HG02870 (cell line): ENCODE measurements at regions not wholly inside any gene's neighbourhood (a gene's known extent, or its start where the extent isn't known, plus 50 kb on each side); places are given as distances from the start of the nearest gene placed in this dataset.
A peak's percentile ranks its signal among the peaks of the same experiment; 100 is the strongest.
"Not testable (repeated sequence)": the region's sequence is repeated elsewhere in the genome, so short reads cannot be mapped to it uniquely, and the experiment has no call there.

Source experiments
- ATAC-seq: cut with Tn5 transposase; IDR thresholded peaks from one replicate; pipeline ENCODE4 v1.9.1; 2021; ENCODE audit warnings: mild to moderate bottlenecking, moderate library complexity; ENCODE audit not compliant: unreplicated experiment

DNA sequence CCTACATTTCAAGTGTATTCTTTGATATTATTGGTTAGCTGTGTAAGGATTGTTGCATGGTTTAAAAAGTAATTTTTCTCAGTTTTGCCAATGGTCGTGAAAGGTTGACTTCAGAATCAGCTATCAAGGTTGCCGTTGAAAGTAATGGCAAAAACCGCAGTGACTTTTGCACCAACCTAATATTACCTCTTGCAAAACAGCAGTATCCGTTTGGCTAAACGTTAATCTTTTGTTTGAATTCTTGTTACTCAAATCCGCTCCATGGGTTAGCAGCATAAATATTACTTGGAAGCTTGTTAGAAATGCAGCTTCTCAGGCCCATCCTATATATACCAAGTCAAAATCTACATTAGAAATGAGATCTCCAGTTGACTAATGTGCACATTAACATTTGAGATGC is 141.6 kb upstream of the PRSS12 start:
- ATAC-seq, result not testable (repeated sequence)

DNA sequence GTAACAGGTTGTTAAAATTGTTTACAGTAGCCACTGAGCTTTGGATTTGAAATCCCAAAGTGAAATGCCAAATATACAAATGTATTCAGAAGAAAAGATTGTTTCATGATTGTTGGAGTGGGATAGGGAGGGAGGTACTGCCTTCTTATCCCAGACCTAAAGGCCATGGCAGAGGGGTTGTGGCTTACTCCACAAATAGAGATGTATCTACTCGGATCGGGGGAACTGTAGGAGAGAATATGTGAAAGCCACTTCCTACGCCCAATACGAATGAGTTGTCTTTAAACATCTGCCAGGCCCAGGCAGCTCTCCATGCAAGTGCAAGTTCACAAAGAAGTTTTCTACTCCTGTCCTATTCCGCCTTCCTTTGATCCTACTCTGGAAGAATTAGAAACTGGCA is 150.2 kb upstream of the PRSS12 start:
- not testable (repeated sequence) for ATAC-seq

DNA sequence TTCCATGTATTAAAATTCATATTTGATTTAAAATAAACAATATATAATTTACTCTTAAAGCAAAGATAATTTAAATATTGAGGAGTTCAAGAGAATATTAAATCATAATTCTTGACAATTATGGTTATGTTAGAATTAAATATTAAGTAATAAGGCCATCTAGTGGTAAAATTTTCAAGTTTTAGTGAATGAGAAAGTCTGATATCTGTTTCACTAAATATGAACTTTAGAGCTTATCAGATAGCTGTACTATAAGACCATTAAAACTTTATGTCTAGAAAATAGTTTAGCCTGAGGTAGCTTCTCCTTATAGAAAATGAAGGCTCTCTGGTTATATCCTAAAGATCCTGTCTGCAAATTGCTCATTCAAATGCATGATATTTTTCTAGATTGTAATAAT is 152.1 kb upstream of the PRSS12 start:
- ATAC-seq, result not testable (repeated sequence)

DNA sequence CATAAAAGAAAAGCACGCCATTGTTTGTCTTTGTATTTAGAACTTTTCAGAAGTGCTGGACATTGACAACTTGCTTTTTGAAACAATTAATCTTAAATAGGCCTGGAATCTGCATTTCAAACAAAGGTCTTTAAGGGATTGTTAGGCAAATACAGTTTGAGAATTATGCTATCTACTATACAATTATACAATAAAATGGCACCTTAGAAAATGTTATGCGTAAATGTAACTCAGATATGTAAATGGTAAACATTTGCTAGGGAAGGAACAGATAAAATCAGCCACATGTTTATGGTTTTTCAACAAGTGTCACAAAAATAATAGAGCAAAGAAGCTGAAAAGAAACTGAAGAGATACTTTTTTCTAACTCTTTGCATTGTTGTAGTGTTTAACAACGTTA is 152.7 kb upstream of the PRSS12 start:
- ATAC-seq, result not testable (repeated sequence)

DNA sequence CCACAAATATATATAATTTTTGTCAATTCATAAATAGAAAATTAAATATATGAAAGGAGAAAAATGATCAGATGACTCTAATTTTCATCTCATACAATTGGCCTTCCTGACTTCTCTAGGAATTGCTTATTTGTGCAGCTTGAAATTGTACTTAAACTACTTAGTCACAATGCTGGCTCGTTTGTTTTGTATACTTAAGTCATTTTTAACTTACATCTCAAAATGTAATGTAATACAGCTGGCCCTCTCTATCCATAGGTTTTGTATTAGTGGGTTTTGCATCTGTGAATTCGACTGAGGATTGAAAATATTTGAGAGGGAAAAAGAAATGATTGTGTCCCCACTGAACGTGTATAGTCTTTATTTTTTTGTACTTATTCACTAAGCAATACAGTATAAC is 160.1 kb upstream of the PRSS12 start:
- not testable (repeated sequence) for ATAC-seq

DNA sequence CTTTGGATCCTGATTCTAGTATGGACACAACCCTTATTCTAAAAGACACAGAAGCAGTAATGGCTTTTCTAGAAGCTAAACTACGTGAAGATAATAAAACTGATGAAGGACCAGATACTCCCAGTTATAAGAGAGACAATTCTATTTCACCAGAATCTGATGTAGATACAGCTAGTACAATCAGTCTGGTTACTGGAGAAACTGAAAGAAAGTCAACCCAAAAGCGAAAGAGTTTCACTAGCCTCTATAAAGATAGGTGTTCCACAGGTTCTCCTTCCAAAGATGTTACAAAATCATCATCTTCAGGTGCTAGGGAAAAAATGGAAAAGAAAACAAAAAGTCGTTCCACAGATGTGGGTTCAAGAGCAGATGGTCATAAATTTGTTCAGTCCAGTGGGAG is 161.5 kb upstream of the PRSS12 start:
- not testable (repeated sequence) for ATAC-seq

DNA sequence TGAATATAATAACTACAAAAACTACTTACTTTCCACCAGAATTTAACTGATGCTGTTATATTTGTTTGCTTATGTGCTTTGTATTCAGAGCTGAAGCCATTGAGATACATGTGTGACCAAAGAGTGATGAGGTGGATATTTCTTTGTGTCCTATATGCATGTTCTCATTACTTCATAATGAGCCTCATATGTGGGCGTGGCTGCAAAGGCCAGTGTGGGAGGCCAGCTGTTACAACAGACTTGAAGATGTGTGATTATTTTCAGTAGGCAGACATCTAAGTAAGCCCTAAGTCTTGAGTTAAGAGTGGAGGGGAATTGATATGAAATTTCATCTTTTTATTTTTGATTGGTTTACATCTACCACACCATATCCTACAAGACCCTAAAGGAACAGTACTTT is 163.3 kb upstream of the PRSS12 start:
- not testable (repeated sequence) for ATAC-seq

DNA sequence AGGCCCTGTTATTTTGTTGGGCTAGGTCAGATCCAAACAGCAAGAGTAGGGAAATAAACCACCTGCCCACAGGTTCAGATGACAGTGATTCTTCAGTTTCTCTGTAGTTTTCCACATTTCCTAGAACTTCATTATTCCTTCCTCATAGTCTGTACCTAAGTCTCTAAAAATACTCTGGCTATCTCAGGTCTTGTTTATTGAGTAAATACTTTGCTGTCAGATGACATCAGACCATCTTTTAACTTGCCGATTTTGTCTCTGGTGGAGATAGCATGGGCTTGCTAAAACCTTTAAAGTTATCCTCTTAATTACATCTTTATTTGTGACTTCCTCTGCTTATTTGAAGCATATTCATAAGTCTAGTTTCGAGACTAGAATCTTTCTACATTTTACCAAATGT is 155.1 kb upstream of the METTL14 start:
- ATAC-seq, result not testable (repeated sequence)

DNA sequence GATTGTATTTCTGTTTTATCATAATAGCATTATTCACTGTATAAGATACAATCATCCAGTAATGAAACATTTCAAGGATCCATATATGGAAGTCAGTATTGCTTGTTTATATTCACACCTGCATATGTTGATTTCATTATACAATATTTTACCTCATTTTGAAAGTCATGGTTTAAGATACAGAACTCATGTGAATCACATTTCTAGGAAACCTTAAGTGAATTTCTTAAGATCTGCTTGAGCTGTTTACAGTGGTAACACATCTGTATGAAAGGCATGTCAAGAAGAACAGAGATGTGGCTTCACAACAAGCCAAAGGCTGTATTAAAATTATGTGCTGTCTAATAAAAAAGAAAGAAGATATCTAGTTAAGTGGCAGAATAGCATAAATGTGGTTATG is 153.2 kb upstream of the METTL14 start:
- not testable (repeated sequence) for ATAC-seq

DNA sequence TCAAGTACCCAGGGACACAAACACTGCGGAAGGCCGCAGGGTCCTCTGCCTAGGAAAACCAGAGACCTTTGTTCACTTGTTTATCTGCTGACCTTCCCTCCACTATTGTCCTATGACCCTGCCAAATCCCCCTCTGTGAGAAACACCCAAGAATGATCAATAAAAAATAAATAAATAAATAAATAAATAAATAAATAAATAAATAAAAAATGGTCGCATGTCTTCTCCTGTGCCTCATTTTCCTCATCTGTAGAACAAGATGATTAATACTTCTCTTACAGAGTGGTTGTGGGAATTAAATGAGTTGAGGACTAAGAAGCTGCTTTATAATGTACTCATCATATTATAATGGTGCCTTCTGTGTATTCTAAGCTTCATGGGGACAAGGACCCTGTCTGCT is 149.4 kb upstream of the METTL14 start:
- not testable (repeated sequence) for ATAC-seq

DNA sequence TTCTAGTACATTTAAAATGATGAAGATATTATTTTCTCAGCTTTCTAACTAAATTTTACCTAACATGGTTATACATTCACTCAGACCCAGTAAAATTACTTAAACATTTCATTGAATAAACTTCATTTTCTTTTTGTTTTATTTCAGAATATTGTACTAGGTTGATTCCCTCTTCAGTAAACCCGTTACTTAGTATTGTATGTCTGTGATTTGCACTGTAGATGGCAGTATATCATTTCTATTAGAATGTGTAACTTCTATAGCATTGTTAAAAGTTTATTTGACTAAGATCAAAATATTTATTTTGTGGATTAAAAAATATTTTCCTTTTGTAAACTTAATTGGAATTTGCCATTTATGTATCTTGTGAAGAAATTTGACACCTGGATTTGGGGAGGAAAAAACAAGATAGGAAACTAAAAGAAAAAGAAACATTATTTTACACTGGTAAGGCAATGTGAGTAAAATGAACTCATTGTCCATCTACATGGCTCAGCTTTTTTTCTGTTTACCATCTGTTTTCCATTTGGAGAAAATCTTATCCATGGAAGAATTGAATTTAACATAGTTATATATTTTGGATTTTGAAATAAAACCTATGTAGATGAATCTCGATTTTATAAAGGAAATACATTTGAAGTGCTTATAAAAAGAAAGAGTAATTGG is 145.6 kb upstream of the METTL14 start:
- peak; percentile 66 for ATAC-seq

DNA sequence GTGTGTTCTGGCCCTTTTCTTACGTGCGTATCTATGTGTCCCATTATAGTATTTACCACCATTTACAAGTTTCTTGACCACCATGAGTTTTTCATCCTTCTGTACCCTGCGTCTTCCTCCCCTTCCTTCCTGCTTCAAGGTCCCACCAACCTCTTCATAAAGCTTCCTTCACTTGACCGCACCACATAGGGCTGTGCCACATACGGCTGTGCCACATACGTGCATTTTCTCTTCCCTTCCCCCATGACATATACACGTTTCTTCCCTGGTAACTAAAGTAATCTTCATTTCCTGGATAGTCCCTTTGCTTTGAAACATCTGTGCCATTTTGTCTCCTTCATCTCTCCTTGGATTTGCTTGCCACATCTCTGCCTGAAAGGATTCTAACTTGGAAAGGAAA is 128.6 kb upstream of the METTL14 start:
- not testable (repeated sequence) for ATAC-seq

DNA sequence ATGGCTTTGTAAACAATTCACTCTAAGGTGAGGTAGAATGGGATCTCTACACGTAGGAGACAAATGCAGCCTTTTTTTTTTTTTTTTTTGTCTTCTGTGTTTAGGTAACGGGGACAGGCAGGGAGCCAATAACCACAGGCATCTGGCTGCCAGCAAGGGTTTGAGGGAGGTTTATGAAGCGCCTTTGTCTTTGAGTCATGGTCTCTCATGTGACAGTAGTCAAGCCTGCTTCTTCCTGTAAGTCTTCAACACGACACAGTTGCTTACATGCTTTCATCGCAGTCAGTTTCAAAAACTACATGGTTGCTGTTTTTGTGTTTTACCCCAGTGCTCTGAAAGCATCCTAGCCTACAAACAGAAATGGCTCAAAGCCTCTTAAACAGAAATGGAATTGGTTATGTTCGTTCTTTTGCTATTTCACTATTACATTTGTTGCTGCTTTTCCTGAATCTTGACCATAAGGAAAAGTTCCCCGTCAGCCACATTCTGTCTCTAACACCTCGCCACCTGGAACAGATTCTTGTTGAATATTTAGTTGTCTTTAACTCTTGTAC is 127.8 kb upstream of the METTL14 start:
- no peak for ATAC-seq

DNA sequence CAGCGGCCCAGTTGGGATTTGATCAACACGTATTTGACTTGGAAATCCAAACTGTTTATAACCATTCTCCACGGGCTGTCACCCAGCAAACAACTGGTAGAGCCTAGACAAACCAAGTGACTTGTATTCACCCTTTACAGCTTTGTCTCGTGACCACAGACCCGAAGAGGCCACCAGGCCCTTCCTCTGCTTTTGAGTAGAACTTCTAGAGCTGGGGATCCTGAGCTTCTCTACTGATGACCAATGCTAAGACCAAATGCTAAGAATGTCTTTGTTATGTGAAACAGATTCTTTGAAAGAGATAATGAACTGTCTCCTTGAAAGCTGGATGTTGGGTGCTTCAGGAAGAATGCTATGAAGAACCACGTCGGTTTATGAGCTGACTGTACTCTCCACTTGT is 127.0 kb upstream of the METTL14 start:
- not testable (repeated sequence) for ATAC-seq

DNA sequence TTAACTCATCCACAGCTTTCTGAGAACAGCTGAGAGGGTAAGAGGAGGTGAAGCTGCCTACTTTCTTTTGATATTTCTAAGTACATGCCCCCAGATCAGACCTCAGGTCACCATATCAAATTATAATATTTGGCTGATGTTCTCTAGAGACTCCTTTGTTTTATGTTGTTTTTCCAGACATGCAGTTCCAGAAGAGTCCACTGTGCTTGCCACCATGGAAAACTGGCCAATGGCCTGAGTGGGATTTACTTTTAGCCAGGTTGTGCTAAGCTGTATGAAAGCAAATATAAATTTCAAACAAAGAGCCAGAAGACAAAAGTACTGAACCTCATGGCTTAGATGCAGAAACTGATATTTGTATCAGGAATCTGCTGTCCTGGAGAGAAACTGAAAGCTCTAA is 123.6 kb upstream of the METTL14 start:
- ATAC-seq, result not testable (repeated sequence)

DNA sequence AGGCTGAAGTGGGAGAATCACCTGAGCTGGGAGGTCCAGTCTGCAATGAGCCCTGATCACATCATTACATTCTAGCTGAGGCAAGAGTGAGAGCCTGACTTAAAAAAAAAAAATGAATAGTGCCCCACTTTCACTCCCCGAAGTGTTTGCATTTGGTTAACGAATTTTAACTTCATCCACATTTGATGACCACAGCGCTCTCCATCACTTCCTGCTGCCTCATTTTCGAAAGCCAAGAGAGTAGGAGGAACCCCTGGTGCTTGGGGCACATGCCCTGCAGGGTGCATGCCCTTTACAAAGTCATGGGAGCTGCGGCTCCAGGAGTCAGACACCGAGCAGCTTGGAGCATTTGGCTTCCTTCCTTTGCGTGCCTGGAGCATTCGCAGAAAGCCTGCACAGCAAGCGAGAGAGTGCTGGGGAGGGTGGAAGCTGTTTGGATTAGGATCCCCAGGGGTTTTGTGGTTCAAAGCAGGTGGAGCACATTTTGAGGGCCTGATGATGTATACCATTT is 119.1 kb upstream of the METTL14 start:
- ATAC-seq, result peak; percentile 63

DNA sequence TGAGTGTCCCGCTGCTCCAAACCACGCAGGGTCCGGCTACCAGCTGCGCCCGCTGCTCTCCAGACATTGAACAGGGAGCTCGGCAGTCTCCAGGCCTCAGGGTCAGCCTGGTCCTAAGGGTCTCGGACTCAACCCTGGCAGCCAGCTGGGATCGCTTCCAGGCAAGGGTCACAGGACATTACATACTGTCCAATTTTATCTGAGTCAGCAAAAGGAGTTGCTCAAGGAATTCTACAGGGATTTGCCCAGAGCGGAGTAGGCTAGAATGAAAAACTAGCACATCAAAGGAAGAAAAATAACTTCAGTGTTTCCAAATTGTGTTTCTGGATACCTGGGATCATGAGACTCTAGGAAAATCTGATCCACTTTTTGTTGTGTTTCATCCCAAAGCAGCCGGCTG is 112.2 kb upstream of the METTL14 start:
- not testable (repeated sequence) for ATAC-seq

DNA sequence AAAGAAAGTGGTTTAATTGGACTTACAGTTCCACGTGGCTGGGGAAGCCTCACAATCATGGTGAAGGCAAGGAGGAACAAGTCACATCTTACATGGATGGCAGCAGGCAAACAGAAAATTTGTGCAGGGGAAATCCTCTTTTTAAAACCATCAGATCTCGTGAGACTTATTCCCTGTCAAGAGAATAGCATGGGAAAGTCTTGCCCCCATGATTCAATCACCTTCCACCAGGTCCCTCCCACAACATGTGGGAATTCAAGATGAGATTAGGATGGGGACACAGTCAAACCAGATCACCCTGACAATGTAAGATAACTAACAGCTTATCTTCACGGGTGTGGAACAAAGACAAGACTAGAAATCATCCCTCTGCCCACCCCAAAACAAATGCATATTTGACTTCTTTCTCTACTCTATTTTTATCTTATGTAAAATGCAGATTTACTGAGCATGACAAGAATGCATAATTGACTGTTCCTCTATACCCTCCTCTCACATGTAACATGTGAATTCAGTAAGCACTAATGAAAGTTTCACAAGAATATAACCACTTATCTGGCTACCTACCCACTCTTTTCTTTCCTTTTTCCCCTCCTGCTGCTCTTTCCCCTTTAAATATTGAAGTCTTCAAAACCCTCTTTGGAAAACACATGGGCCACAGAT is 110.8 kb upstream of the METTL14 start:
- ATAC-seq, result not testable (repeated sequence)

DNA sequence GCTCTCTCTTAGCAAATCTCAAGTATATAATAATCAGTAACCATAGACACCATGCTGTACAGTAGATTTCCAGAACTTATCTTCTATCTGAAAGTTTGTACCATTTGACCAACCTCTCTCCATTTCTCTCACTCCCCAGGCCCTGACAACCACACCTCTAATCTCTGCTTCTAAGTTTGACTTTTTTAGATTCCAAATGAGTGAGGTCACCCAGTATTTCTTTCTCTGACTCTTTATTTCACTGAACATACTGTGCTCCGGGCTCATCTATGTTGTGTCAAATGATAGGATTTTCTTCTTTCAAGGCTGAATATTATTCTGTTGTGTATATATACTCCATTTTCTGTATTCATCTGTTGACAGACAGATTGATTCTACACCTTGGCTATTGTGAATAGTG is 110.1 kb upstream of the METTL14 start:
- ATAC-seq, result not testable (repeated sequence)

DNA sequence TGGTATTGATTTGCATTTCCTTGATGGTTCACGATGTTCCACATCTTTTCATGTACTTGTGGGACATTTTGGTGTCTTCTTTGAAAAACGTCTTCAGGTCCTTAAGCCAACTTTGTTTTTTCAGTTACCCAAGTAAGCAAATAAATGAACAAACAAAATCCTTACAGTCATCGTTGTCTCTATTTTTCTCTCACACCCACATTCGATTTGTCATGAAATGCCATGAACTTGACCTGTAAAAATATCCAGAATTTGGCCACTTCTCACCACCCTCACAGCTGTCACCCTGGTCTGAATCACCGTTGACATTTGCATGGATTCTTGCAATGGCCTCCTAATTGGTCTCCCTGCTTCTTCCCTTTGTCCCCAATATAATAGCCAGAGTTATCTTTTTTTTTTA is 109.5 kb upstream of the METTL14 start:
- not testable (repeated sequence) for ATAC-seq

DNA sequence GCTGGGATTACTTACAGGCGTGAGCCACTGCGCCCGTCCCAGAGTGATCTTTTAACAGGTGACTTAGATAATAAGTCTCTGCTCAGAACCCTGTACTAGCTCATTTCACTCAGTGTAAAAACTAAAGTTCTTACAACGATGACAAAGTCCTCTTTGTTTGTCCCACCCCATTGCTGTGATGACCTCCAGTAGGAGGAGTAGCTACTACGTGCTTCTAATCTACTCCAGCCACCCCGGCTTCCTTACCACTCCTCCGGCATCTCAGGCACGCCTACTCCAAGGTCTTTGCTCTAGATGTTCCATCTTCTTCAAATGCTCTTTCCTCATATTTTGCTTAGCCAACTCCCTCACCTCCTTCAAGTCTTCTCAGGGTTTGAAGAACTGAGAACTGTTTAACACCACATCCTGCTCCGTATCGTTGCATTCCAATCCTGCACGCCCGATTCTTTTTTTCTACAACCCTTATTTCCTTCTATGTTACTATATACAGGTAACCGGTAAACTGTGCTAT is 108.4 kb upstream of the METTL14 start:
- ATAC-seq, result not testable (repeated sequence)

DNA sequence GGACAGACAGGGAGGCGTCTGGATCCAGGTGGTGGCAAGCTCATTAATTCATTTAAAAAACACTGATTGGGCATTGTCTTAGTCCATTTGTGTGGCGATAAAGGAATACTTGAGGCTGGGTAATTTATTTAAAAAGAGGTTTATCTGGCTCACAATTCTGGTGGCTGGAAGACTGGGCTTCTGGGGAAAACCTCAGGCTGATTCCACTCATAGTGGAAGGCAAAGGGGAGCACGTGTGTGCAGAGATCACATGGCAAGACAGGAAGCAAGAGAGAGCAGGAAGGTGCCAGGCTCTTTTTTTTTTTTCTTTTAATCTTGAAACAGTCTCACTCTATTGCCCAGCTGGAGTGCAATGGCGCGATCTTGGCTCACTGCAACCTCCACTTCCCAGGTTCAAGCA is 100.2 kb upstream of the METTL14 start:
- ATAC-seq, result no peak
